HCEC 1CT (cell line): ENCODE measurements at regions not wholly inside any gene's neighbourhood (a gene's known extent, or its start where the extent isn't known, plus 50 kb on each side); places are given as distances from the start of the nearest gene placed in this dataset.
A peak's percentile ranks its signal among the peaks of the same experiment; 100 is the strongest.

Experiments used
- DNase-seq: peaks from one replicate; pipeline ENCODE4 v3.0.0-alpha.2; 2017

DNA sequence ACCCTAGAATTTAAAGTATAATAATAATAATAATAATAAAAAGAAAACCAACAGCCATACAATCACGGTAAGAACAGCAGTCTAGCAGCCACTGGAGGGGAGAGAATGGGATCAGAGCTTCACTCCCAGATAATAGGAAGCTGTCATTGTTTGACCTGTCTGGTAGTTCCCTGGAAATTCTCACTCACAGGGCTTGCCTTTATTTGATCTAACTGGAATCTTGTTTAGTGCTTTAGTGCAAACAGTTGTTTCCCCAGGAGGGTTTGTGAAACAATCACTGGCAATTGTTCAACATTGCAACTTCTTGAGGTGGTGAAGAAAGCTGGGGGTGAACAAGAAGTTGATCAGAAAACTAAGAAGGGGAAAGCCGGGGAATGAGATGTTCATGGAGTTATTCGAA lies 68.7 kb upstream of the PTCSC3 start:
- no peak for DNase-seq

GRCh38 chr14:36243183-36243582 lies 66.7 kb upstream of the PTCSC3 start:
- DNase-seq = no peak

GRCh38 chr14:36241183-36241582 lies 64.7 kb upstream of the PTCSC3 start:
- no peak for DNase-seq

DNA sequence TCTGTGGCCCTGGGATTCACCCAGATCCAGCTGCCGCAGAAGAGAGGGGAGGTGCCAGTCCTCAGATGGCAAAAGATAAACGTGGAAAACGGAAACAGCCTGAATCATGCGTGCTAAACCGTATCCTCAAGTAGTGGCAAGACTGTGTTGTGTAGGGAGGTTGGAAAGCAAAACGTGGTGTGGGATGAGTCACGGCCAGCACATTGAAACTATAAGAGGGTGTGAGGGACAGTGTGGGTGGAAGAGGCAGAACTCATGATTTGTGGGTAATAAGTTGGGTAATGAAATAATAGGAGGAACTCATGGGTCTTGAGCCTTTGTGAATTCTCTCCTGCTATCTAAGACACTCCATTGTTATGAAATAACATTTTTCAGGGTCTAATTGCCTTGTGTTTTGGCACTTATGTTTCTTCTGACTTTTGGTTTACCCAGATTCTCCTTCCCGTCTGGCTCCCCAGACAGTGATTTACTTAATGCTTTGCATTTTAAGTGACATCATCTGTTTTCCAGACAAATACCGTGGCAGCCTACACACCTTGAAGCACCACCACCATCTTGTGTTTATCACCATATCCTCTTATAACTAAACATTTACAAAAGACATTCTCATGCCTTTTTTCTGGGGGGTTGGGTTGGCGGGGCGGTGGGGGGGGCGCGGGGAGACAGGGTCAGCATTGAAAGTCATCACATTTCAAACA lies 62.3 kb upstream of the PTCSC3 start:
- DNase-seq = peak; percentile 91

- DNase-seq = no peak
Measured at GRCh38 chr14:36233217-36233616, 56.7 kb upstream of the PTCSC3 start.

DNA sequence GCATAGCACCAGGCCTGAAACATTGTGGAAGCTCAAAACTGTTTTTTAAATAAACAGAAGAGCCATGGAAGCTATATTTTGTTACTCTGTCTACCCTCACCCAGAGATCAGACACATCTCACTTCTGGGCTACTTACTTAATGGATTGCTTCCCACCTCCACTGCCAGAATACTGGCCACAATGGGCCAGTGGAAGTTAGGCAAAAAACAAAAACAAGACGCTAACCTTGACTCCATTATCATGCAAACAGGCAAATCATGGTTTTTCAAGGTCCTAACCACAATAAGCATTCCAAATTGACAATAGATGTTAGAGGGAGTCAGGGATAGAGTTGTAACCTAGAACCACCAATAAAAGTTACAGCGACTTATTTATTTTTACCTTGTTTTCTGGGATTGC lies 52.7 kb upstream of the PTCSC3 start:
- DNase-seq = no peak

- peak; percentile 64 for DNase-seq
Measured at GRCh38 chr14:36227802-36228201, 51.3 kb upstream of the PTCSC3 start.

- no peak for DNase-seq
Measured at GRCh38 chr14:36227344-36227743, 50.8 kb upstream of the PTCSC3 start.
